DND-41 (cell line): ENCODE measurements at regions not wholly inside any gene's neighbourhood (a gene's known extent, or its start where the extent isn't known, plus 50 kb on each side); places are given as distances from the start of the nearest gene placed in this dataset.

Experiments
- CTCF ChIP-seq: IDR thresholded peaks from 2 replicates; pipeline ENCODE4 v1.5.1; 2012; ENCODE audit warnings: borderline replicate concordance, low read length, moderate library complexity, mild to moderate bottlenecking; ENCODE audit not compliant: poor library complexity, severe bottlenecking; ENCODE audit errors: extremely low read depth
- EZH2 ChIP-seq: IDR thresholded peaks from 3 replicates; pipeline ENCODE4 v1.6.1; 2012; ENCODE audit warnings: borderline replicate concordance, low read depth, mild to moderate bottlenecking, moderate library complexity, low read length, inconsistent platforms; ENCODE audit not compliant: severe bottlenecking

DNA sequence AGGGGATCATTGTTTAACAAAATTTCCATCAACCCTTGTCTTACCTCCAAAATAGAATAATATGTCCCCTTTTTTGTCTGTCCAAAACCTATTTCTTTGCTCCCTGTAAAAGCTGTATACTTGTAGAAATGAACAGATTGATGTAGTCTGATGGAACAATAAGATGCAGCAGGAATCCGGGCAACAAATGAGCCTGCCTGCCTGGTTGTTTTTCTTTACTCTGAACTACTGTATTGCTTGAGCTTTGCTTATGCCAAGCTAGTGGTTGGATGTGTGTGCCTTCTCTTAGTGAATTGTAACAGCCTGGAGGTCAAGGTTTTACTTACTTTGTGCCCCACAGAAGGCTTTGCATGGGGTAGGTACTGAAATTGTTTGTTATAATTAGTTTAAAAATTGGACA lies 116.2 kb upstream of the TLL1 start:
- no peak for TF ChIP-seq CTCF
- TF ChIP-seq EZH2 = no peak
